ENCODE measurements at regions not wholly inside any gene's neighbourhood (a gene's known extent, or its start where the extent isn't known, plus 50 kb on each side); places are given as distances from the start of the nearest gene placed in this dataset.

- intact Hi-C loops (cut with DNase I) = no loop called here
- Histone ChIP-seq H3K27ac (ENCODE audit: low read depth in 1 of 2, low read length in 2 of 2) (no peak overlapping the region), H3K4me3 (ENCODE audit: low read length in 2 of 2) (no peak overlapping the region), H3K36me3 (ENCODE audit: control insufficient read depth in 1 of 2, insufficient read depth in 2 of 2, low read length in 1 of 2) (no peaks in the 10 kb centered on the region), H3K27me3 (ENCODE audit: control insufficient read depth in 1 of 2, insufficient read depth in 2 of 2, low read length in 1 of 2) (no peaks in the 10 kb centered on the region), H3K9me3 (ENCODE audit: control insufficient read depth, low read length) (no peaks in the 10 kb centered on the region), H3K4me1 (ENCODE audit: control insufficient read depth in 1 of 2, insufficient read depth in 2 of 2, low read length in 2 of 2) (no peaks in the 10 kb centered on the region)
- ATAC-seq (ENCODE audit: low FRiP score) = no peak
- 83 to 85% methylated on average over 3 of the region's 3 CpGs for WGBS, 2 donors
- DNase-seq = peak in 1 of 2 donors; percentile 45
Observed at GRCh38 chr1:30489737-30490389, 233.5 kb downstream of the MATN1 start.

GRCh38 chr1:30488324-30488913 is 235.0 kb downstream of the MATN1 start:
- Histone ChIP-seq H3K36me3 (ENCODE audit: control insufficient read depth in 1 of 2, insufficient read depth in 2 of 2, low read length in 1 of 2) (no peaks in the 10 kb centered on the region), H3K4me1 (ENCODE audit: control insufficient read depth in 1 of 2, insufficient read depth in 2 of 2, low read length in 2 of 2) (no peaks in the 10 kb centered on the region), H3K27ac (ENCODE audit: low read depth in 1 of 2, low read length in 2 of 2) (no peak overlapping the region), H3K27me3 (ENCODE audit: control insufficient read depth in 1 of 2, insufficient read depth in 2 of 2, low read length in 1 of 2) (no peaks in the 10 kb centered on the region), H3K4me3 (ENCODE audit: low read length in 2 of 2) (no peak overlapping the region), H3K9me3 (ENCODE audit: control insufficient read depth, low read length) (peaks cover 3% of the 10 kb centered on the region)
- no peak for DNase-seq
- no peak for ATAC-seq (ENCODE audit: low FRiP score)
- intact Hi-C loops (cut with DNase I) = no loop called here

GRCh38 chr1:30487042-30487441 is 236.3 kb downstream of the MATN1 start:
- H3K27me3 ChIP-seq (ENCODE audit: control insufficient read depth in 1 of 2, insufficient read depth in 2 of 2, low read length in 1 of 2) = no peaks in the 10 kb centered on the region
- H3K4me3 ChIP-seq (ENCODE audit: low read length in 2 of 2) = no peak overlapping the region
- no peak overlapping the region for H3K27ac ChIP-seq (ENCODE audit: low read depth in 1 of 2, low read length in 2 of 2)
- no peak for DNase-seq
- WGBS, 2 donors = 62 to 65% methylated on average over 4 of the region's 4 CpGs
- no peaks in the 10 kb centered on the region for H3K36me3 ChIP-seq (ENCODE audit: control insufficient read depth in 1 of 2, insufficient read depth in 2 of 2, low read length in 1 of 2)
- no peaks in the 10 kb centered on the region for H3K4me1 ChIP-seq (ENCODE audit: control insufficient read depth in 1 of 2, insufficient read depth in 2 of 2, low read length in 2 of 2)
- intact Hi-C loops (cut with DNase I) = no loop called here
- peaks cover 14% of the 10 kb centered on the region for H3K9me3 ChIP-seq (ENCODE audit: control insufficient read depth, low read length)
- ATAC-seq (ENCODE audit: low FRiP score) = no peak

GRCh38 chr1:30485072-30485471 is 238.3 kb downstream of the MATN1 start:
- Histone ChIP-seq H3K27ac (ENCODE audit: low read depth in 1 of 2, low read length in 2 of 2) (no peak overlapping the region), H3K4me3 (ENCODE audit: low read length in 2 of 2) (no peak overlapping the region), H3K27me3 (ENCODE audit: control insufficient read depth in 1 of 2, insufficient read depth in 2 of 2, low read length in 1 of 2) (no peaks in the 10 kb centered on the region), H3K9me3 (ENCODE audit: control insufficient read depth, low read length) (peaks cover 20% of the 10 kb centered on the region), H3K4me1 (ENCODE audit: control insufficient read depth in 1 of 2, insufficient read depth in 2 of 2, low read length in 2 of 2) (no peaks in the 10 kb centered on the region), H3K36me3 (ENCODE audit: control insufficient read depth in 1 of 2, insufficient read depth in 2 of 2, low read length in 1 of 2) (no peaks in the 10 kb centered on the region)
- ATAC-seq (ENCODE audit: low FRiP score) = no peak
- DNase-seq = no peak
- 90 to 91% methylated on average over 6 of the region's 6 CpGs for WGBS, 2 donors
- intact Hi-C loops (cut with DNase I) = no loop called here

GRCh38 chr1:30484668-30485067 is 238.7 kb downstream of the MATN1 start:
- Histone ChIP-seq H3K27ac (ENCODE audit: low read depth in 1 of 2, low read length in 2 of 2) (no peak overlapping the region), H3K4me1 (ENCODE audit: control insufficient read depth in 1 of 2, insufficient read depth in 2 of 2, low read length in 2 of 2) (no peaks in the 10 kb centered on the region), H3K36me3 (ENCODE audit: control insufficient read depth in 1 of 2, insufficient read depth in 2 of 2, low read length in 1 of 2) (no peaks in the 10 kb centered on the region), H3K9me3 (ENCODE audit: control insufficient read depth, low read length) (peaks cover 20% of the 10 kb centered on the region), H3K27me3 (ENCODE audit: control insufficient read depth in 1 of 2, insufficient read depth in 2 of 2, low read length in 1 of 2) (no peaks in the 10 kb centered on the region), H3K4me3 (ENCODE audit: low read length in 2 of 2) (no peak overlapping the region)
- DNase-seq (peak in 1 of 2 donors; percentile 40), ATAC-seq (ENCODE audit: low FRiP score) (no peak)
- intact Hi-C loops (cut with DNase I) = no loop called here
- 81 to 88% methylated on average over 1 of the region's 1 CpG for WGBS, 2 donors

- 79 to 83% methylated on average over 7 of the region's 7 CpGs for WGBS, 2 donors
Observed at GRCh38 chr1:30479575-30479974, 243.8 kb downstream of the MATN1 start.

GRCh38 chr1:30478799-30479563 is 244.4 kb downstream of the MATN1 start:
- no peak for ATAC-seq (ENCODE audit: low FRiP score)
- Histone ChIP-seq H3K9me3 (ENCODE audit: control insufficient read depth, low read length) (peaks cover 20% of the 10 kb centered on the region), H3K36me3 (ENCODE audit: control insufficient read depth in 1 of 2, insufficient read depth in 2 of 2, low read length in 1 of 2) (no peaks in the 10 kb centered on the region), H3K4me3 (ENCODE audit: low read length in 2 of 2) (no peak overlapping the region), H3K27me3 (ENCODE audit: control insufficient read depth in 1 of 2, insufficient read depth in 2 of 2, low read length in 1 of 2) (no peaks in the 10 kb centered on the region), H3K27ac (ENCODE audit: low read depth in 1 of 2, low read length in 2 of 2) (no peak overlapping the region), H3K4me1 (ENCODE audit: control insufficient read depth in 1 of 2, insufficient read depth in 2 of 2, low read length in 2 of 2) (no peaks in the 10 kb centered on the region)
- WGBS, 2 donors = 81 to 86% methylated on average over 12 of the region's 13 CpGs
- intact Hi-C loops (cut with DNase I) = no loop called here
- no peak for DNase-seq

More at GRCh38 chr1:30479575-30479974, 243.8 kb downstream of the MATN1 start:
- H3K9me3 ChIP-seq (ENCODE audit: control insufficient read depth, low read length) = peaks cover 20% of the 10 kb centered on the region
- no peaks in the 10 kb centered on the region for H3K4me1 ChIP-seq (ENCODE audit: control insufficient read depth in 1 of 2, insufficient read depth in 2 of 2, low read length in 2 of 2)
- H3K4me3 ChIP-seq (ENCODE audit: low read length in 2 of 2) = no peak overlapping the region
- H3K36me3 ChIP-seq (ENCODE audit: control insufficient read depth in 1 of 2, insufficient read depth in 2 of 2, low read length in 1 of 2) = no peaks in the 10 kb centered on the region
- H3K27me3 ChIP-seq (ENCODE audit: control insufficient read depth in 1 of 2, insufficient read depth in 2 of 2, low read length in 1 of 2) = no peaks in the 10 kb centered on the region
- no peak overlapping the region for H3K27ac ChIP-seq (ENCODE audit: low read depth in 1 of 2, low read length in 2 of 2)
- intact Hi-C loops (cut with DNase I) = no loop called here
- no peak for ATAC-seq (ENCODE audit: low FRiP score)
- no peak for DNase-seq

GRCh38 chr1:30478283-30478682 is 245.1 kb downstream of the MATN1 start:
- H3K9me3 ChIP-seq (ENCODE audit: control insufficient read depth, low read length) = peaks cover 17% of the 10 kb centered on the region
- H3K4me1 ChIP-seq (ENCODE audit: control insufficient read depth in 1 of 2, insufficient read depth in 2 of 2, low read length in 2 of 2) = no peaks in the 10 kb centered on the region
- no peak overlapping the region for H3K27ac ChIP-seq (ENCODE audit: low read depth in 1 of 2, low read length in 2 of 2)
- no peak overlapping the region for H3K4me3 ChIP-seq (ENCODE audit: low read length in 2 of 2)
- H3K36me3 ChIP-seq (ENCODE audit: control insufficient read depth in 1 of 2, insufficient read depth in 2 of 2, low read length in 1 of 2) = no peaks in the 10 kb centered on the region
- no peaks in the 10 kb centered on the region for H3K27me3 ChIP-seq (ENCODE audit: control insufficient read depth in 1 of 2, insufficient read depth in 2 of 2, low read length in 1 of 2)
- DNase-seq = peak in 1 of 2 donors; percentile 57
- no peak for ATAC-seq (ENCODE audit: low FRiP score)
- WGBS, 2 donors = 78% methylated on average over 6 of the region's 6 CpGs
- intact Hi-C loops (cut with DNase I) = no loop called here

- intact Hi-C loops (cut with DNase I) = no loop called here
- DNase-seq (peak in 1 of 2 donors; percentile 66), ATAC-seq (ENCODE audit: low FRiP score) (no peak)
- no peaks in the 10 kb centered on the region for H3K4me1 ChIP-seq (ENCODE audit: control insufficient read depth in 1 of 2, insufficient read depth in 2 of 2, low read length in 2 of 2)
- no peak overlapping the region for H3K27ac ChIP-seq (ENCODE audit: low read depth in 1 of 2, low read length in 2 of 2)
- WGBS, 2 donors = 59 to 69% methylated on average over 8 of the region's 8 CpGs
- no peaks in the 10 kb centered on the region for H3K36me3 ChIP-seq (ENCODE audit: control insufficient read depth in 1 of 2, insufficient read depth in 2 of 2, low read length in 1 of 2)
- H3K27me3 ChIP-seq (ENCODE audit: control insufficient read depth in 1 of 2, insufficient read depth in 2 of 2, low read length in 1 of 2) = no peaks in the 10 kb centered on the region
- H3K4me3 ChIP-seq (ENCODE audit: low read length in 2 of 2) = no peak overlapping the region
- peaks cover 10% of the 10 kb centered on the region for H3K9me3 ChIP-seq (ENCODE audit: control insufficient read depth, low read length)
Observed at GRCh38 chr1:30477588-30477987, 245.8 kb downstream of the MATN1 start.

Data from aorta (tissue), 5 donors.